HG02571 (cell line): ENCODE measurements at regions not wholly inside any gene's neighbourhood (a gene's known extent, or its start where the extent isn't known, plus 50 kb on each side); places are given as distances from the start of the nearest gene placed in this dataset.
"Not testable (repeated sequence)": the region's sequence is repeated elsewhere in the genome, so short reads cannot be mapped to it uniquely, and the experiment has no call there.

ENCODE experiments used
- ATAC-seq: cut with Tn5 transposase; IDR thresholded peaks from one replicate; pipeline ENCODE4 v1.9.1; 2021; ENCODE audit warnings: mild to moderate bottlenecking, moderate library complexity; ENCODE audit not compliant: unreplicated experiment

- ATAC-seq, result not testable (repeated sequence)
These were observed 70.7 kb upstream of the ZNF658 start for GRCh38 chr9:66829853-66830252.

GRCh38 chr9:66830777-66831497, 69.6 kb upstream of the ZNF658 start:
- ATAC-seq, result not testable (repeated sequence)

- ATAC-seq, result not testable (repeated sequence)
These were observed 68.3 kb upstream of the ZNF658 start for GRCh38 chr9:66832222-66832621.

GRCh38 chr9:66837242-66837937, 63.1 kb upstream of the ZNF658 start:
- not testable (repeated sequence) for ATAC-seq
